Right lobe of liver (tissue), 6 donors: ENCODE measurements at regions not wholly inside any gene's neighbourhood (a gene's known extent, or its start where the extent isn't known, plus 50 kb on each side); places are given as distances from the start of the nearest gene placed in this dataset.

Source experiments
- ATAC-seq, 4 donors: fragments of 200-7000 bp; cut with Tn5 transposase; one replicate each; pipeline ENCODE4 v1.9.1; 2020; ENCODE audit warnings: mild to moderate bottlenecking in 4 of 4, moderate library complexity in 4 of 4
- DNase-seq, 3 donors: peaks; one replicate each; pipeline ENCODE4 v3.0.0-alpha.2; 2020
- H3K27ac ChIP-seq, 3 donors: fragments of 200-600 bp; one replicate each; pipeline ENCODE4 v1.8.0; 2022
- H3K27me3 ChIP-seq, 2 donors: fragments of 200-600 bp; one replicate each; pipeline ENCODE4 v1.8.0; 2022
- H3K36me3 ChIP-seq, 4 donors: fragments of 200-600 bp; sonication (generic) in 1 of 4; one replicate each; pipeline versions ENCODE4 v1.5.1 to v1.8.0; 2017 to 2022; ENCODE audit warnings: control low read depth in 1 of 4
- H3K4me1 ChIP-seq, 4 donors: fragments of 200-600 bp; sonication (generic) in 1 of 4; one replicate each; pipeline versions ENCODE4 v1.5.1 to v1.8.0; 2017 to 2022; ENCODE audit warnings: control low read depth in 1 of 4
- H3K4me3 ChIP-seq, 3 donors: fragments of 200-600 bp; one replicate each; pipeline ENCODE4 v1.8.0; 2022
- H3K9me3 ChIP-seq, 4 donors: fragments of 200-600 bp; sonication (generic) in 1 of 4; one replicate each; pipeline versions ENCODE4 v1.5.1 to v1.8.0; 2017 to 2022; ENCODE audit warnings: control low read depth in 1 of 4
- POLR2A ChIP-seq: fragments of 450-650 bp; IDR thresholded peaks from one replicate; pipeline ENCODE4 v1.6.1; 2017; ENCODE audit warnings: antibody characterized with exemption, mild to moderate bottlenecking
- WGBS: methylation state at CpG from one replicate; pipeline ENCODE4 v1.1.6; 2018; ENCODE audit warnings: low coverage, low lambda C conversion rate; ENCODE audit not compliant: insufficient coverage; ENCODE audit errors: missing lambda C conversion rate; 5-methylcytosine and 5-hydroxymethylcytosine counted together
- intact Hi-C, 2 donors: fragments of 100-400 bp; cut with DNase I; formaldehyde crosslinking; loops; one replicate each; pipeline versions ENCODE4 v1.11.2 to v1.14.1; 2022
- TF ChIP-seq, protein P1 (sequence below), 4 donors: fragments of 200-600 bp in 3 of 4; fragments of 450-650 bp in 1 of 4; IDR thresholded peaks; one replicate each; pipeline versions ENCODE4 v1.5.1 to v1.8.0; 2016 to 2022; ENCODE audit warnings: antibody characterized with exemption in 4 of 4, mild to moderate bottlenecking in 2 of 4
- donor health status: DM: no; HTN: yes; CAD: no.
- donor health status: DM: no; HTN: no; CAD: no.
- donor health status: DM: no; HTN: no; CAD: no.
- donor health status: DM: no; HTN: yes; CAD: no.
- donor health status: DM: no; HTN: yes; CAD: no.

DNA sequence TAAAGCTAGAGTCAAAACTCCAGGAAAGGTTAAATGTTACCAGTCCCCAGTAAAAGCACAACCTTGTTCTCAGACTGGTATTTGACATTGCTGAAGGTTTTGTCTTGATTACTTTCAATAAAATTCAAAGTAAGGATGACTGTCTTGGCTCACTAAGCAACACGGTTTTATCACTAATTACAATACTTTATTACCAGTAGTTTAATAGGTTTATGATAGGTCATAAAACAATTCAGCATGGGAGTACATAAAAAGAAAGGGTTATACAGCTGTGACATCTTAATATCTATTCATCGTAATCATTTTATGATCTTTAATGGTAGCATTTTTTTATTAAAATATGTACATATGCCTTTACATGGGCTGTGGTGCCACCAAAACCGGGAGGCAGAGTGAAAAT lies 370.7 kb upstream of the IRX2 start:
- WGBS, result 18% methylated on average over 3 of the region's 3 CpGs

DNA sequence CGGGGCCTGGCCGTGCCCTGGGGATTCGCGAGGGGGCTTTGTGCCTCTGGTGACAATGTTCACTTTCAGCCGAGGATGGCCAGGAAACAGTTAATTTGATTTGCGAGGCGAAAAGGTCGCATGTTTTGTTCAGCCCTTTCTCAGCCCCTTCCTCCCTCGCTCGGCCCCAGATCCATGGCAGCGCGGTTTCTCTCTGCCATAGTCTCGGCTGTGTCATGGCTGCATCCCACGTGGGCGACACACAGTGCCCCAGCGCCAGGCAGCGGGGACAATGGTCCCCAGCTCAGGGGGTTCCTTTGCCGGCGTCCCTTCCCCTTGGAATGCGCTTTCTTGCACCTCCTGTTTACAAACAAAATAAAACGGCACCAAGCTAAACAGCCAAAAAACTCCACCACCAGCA lies 370.3 kb upstream of the IRX2 start:
- Histone ChIP-seq H3K4me1 (no peaks in the 10 kb centered on the region), H3K27ac (no peak overlapping the region), H3K9me3 (no peaks in the 10 kb centered on the region), H3K27me3 (no peaks in the 10 kb centered on the region), H3K36me3 (no peaks in the 10 kb centered on the region), H3K4me3 (no peak overlapping the region)
- no peak for ATAC-seq
- intact Hi-C loops, result no loop called here
- no peak for DNase-seq
- TF ChIP-seq POLR2A, result no peak
- TF ChIP-seq, protein P1, sequence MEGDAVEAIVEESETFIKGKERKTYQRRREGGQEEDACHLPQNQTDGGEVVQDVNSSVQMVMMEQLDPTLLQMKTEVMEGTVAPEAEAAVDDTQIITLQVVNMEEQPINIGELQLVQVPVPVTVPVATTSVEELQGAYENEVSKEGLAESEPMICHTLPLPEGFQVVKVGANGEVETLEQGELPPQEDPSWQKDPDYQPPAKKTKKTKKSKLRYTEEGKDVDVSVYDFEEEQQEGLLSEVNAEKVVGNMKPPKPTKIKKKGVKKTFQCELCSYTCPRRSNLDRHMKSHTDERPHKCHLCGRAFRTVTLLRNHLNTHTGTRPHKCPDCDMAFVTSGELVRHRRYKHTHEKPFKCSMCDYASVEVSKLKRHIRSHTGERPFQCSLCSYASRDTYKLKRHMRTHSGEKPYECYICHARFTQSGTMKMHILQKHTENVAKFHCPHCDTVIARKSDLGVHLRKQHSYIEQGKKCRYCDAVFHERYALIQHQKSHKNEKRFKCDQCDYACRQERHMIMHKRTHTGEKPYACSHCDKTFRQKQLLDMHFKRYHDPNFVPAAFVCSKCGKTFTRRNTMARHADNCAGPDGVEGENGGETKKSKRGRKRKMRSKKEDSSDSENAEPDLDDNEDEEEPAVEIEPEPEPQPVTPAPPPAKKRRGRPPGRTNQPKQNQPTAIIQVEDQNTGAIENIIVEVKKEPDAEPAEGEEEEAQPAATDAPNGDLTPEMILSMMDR (IDR thresholded peaks at IDR 0.05), result no peak
- 12% methylated on average over 6 of the region's 21 CpGs for WGBS

More for the DNA sequence above, 370.7 kb upstream of the IRX2 start:
- no peaks in the 10 kb centered on the region for H3K27me3 ChIP-seq
- intact Hi-C loops, result no loop called here
- no peaks in the 10 kb centered on the region for H3K36me3 ChIP-seq
- H3K9me3 ChIP-seq, result no peaks in the 10 kb centered on the region
- H3K4me3 ChIP-seq, result no peak overlapping the region
- H3K4me1 ChIP-seq, result no peaks in the 10 kb centered on the region
- TF ChIP-seq, protein P1 (IDR thresholded peaks at IDR 0.05), result no peak
- no peak for TF ChIP-seq POLR2A
- H3K27ac ChIP-seq, result no peak overlapping the region
- ATAC-seq, result no peak
- no peak for DNase-seq

DNA sequence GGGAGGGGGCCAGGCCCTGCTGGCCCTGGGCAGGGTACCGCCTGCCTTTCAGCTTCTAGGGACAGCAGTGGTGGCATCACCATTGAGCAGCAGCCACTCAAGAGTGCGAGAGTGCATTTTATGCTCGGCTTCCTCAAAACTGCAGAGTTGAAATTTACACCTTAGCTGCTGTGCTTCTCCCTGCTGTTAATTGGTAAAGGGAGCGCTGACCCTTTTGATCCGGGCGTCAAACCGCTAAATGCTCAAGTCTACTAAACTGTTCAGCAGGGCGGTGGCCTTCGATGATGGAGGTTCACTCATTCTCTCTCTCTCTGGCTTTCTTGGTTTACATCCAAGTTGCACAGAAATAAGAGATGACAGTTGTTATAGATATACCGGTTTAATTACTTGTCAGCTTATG lies 368.6 kb upstream of the IRX2 start:
- no peak for TF ChIP-seq POLR2A
- TF ChIP-seq, protein P1 (IDR thresholded peaks at IDR 0.05), result no peak
- Histone ChIP-seq H3K4me1 (no peaks in the 10 kb centered on the region), H3K36me3 (no peaks in the 10 kb centered on the region), H3K27ac (no peak overlapping the region), H3K4me3 (no peak overlapping the region), H3K9me3 (no peaks in the 10 kb centered on the region), H3K27me3 (peaks cover 0 to 6% of the 10 kb centered on the region in 2 donors)
- ATAC-seq (no peak), DNase-seq (no peak)
- WGBS, result 49% methylated on average over 7 of the region's 10 CpGs
- intact Hi-C loops, result no loop called here

DNA sequence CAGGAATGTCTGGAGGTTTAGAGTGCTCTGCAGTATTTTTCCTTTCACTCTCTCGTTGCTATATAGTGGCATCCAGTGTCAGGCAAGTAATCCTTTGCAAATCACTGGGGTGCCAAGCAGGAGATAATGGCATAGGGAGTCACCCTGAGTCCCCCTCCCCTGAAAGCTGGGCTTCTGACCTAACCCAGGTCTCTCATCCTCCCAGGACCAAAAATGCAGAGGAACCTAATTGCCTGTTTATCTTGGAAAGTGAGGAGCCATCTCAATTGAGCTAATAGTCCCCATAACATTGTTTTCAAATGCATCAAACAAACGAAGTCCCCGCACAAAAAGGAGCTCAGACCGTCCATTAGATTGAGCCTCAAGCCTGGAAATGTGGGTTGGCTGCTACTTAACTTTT lies 368.0 kb upstream of the IRX2 start:
- intact Hi-C loops, result no loop called here

More for the DNA sequence above, 368.0 kb upstream of the IRX2 start:
- Histone ChIP-seq H3K27ac (no peak overlapping the region), H3K36me3 (no peaks in the 10 kb centered on the region), H3K4me3 (no peak overlapping the region), H3K4me1 (no peaks in the 10 kb centered on the region), H3K9me3 (no peaks in the 10 kb centered on the region), H3K27me3 (peaks cover 0 to 6% of the 10 kb centered on the region in 2 donors)
- no peak for DNase-seq
- 10% methylated on average over 4 of the region's 4 CpGs for WGBS
- no peak for ATAC-seq
- TF ChIP-seq, protein P1 (IDR thresholded peaks at IDR 0.05), result no peak
- TF ChIP-seq POLR2A, result no peak
